ENCODE measurements at regions not wholly inside any gene's neighbourhood (a gene's known extent, or its start where the extent isn't known, plus 50 kb on each side); places are given as distances from the start of the nearest gene placed in this dataset.

- H3K4me1 Mint-ChIP-seq: no peaks in the 10 kb centered on the region
- peaks cover 8 to 34% (median 23%) of the 10 kb centered on the region in 3 donors for H3K27me3 Mint-ChIP-seq
- H3K4me3 Mint-ChIP-seq: no peak overlapping the region
- no peaks in the 10 kb centered on the region for H3K36me3 Mint-ChIP-seq
- ATAC-seq (ENCODE audit: low read depth in 2 of 2) (no peak), DNase-seq (no peak)
- H3K9me3 Mint-ChIP-seq: peaks cover 0 to 10% (median 4%) of the 10 kb centered on the region in 7 donors
- H3K27ac Mint-ChIP-seq: no peak overlapping the region
Measured at GRCh38 chr2:236844711-236845110, 241.0 kb upstream of the COPS8 start.

GRCh38 chr2:236847023-236847422, 238.7 kb upstream of the COPS8 start:
- no peaks in the 10 kb centered on the region for H3K36me3 Mint-ChIP-seq
- ATAC-seq (ENCODE audit: low read depth in 2 of 2) (no peak), DNase-seq (no peak)
- H3K27me3 Mint-ChIP-seq: peaks cover 4 to 31% (median 23%) of the 10 kb centered on the region in 3 donors
- no peak overlapping the region for H3K27ac Mint-ChIP-seq
- H3K4me3 Mint-ChIP-seq: no peak overlapping the region
- H3K4me1 Mint-ChIP-seq: no peaks in the 10 kb centered on the region
- peaks cover 0 to 12% (median 4%) of the 10 kb centered on the region in 7 donors for H3K9me3 Mint-ChIP-seq

- no peak for ATAC-seq (ENCODE audit: low read depth in 2 of 2)
- no peaks in the 10 kb centered on the region for H3K4me1 Mint-ChIP-seq
- H3K27me3 Mint-ChIP-seq: peaks cover 4 to 28% (median 21%) of the 10 kb centered on the region in 3 donors
- peak overlapping the region in 1 of 6 donors; percentile 13 for H3K27ac Mint-ChIP-seq
- peaks cover 0 to 12% (median 4%) of the 10 kb centered on the region in 7 donors for H3K9me3 Mint-ChIP-seq
- DNase-seq: no peak
- H3K36me3 Mint-ChIP-seq: no peaks in the 10 kb centered on the region
- H3K4me3 Mint-ChIP-seq: no peak overlapping the region
Measured at GRCh38 chr2:236847538-236848263, 238.0 kb upstream of the COPS8 start.

- Mint-ChIP-seq H3K36me3 (no peaks in the 10 kb centered on the region), H3K4me1 (no peaks in the 10 kb centered on the region), H3K9me3 (peaks cover 0 to 12% (median 4%) of the 10 kb centered on the region in 7 donors), H3K27ac (no peak overlapping the region), H3K4me3 (no peak overlapping the region), H3K27me3 (peaks cover 4 to 22% (median 16%) of the 10 kb centered on the region in 3 donors)
- ATAC-seq (ENCODE audit: low read depth in 2 of 2) (no peak), DNase-seq (no peak)
Measured at GRCh38 chr2:236848501-236848900, 237.2 kb upstream of the COPS8 start.

GRCh38 chr2:236849508-236849907, 236.2 kb upstream of the COPS8 start:
- DNase-seq: no peak
- H3K27ac Mint-ChIP-seq: no peak overlapping the region
- H3K36me3 Mint-ChIP-seq: no peaks in the 10 kb centered on the region
- peaks cover 4 to 16% (median 6%) of the 10 kb centered on the region in 3 donors for H3K27me3 Mint-ChIP-seq
- H3K9me3 Mint-ChIP-seq: peaks cover 0 to 12% (median 3%) of the 10 kb centered on the region in 7 donors
- H3K4me1 Mint-ChIP-seq: no peaks in the 10 kb centered on the region
- no peak for ATAC-seq (ENCODE audit: low read depth in 2 of 2)
- no peak overlapping the region for H3K4me3 Mint-ChIP-seq

GRCh38 chr2:236849940-236850339, 235.7 kb upstream of the COPS8 start:
- no peak overlapping the region for H3K27ac Mint-ChIP-seq

GRCh38 chr2:236851187-236851586, 234.5 kb upstream of the COPS8 start:
- Mint-ChIP-seq H3K9me3 (peaks cover 0 to 9% (median 3%) of the 10 kb centered on the region in 7 donors), H3K27ac (no peak overlapping the region), H3K27me3 (peaks cover 0 to 8% (median 4%) of the 10 kb centered on the region in 3 donors), H3K36me3 (no peaks in the 10 kb centered on the region), H3K4me1 (no peaks in the 10 kb centered on the region), H3K4me3 (no peak overlapping the region)
- DNase-seq (no peak), ATAC-seq (ENCODE audit: low read depth in 2 of 2) (no peak)

More at GRCh38 chr2:236849940-236850339, 235.7 kb upstream of the COPS8 start:
- Mint-ChIP-seq H3K4me3 (no peak overlapping the region), H3K27me3 (peaks cover 4 to 16% (median 5%) of the 10 kb centered on the region in 3 donors), H3K4me1 (no peaks in the 10 kb centered on the region), H3K9me3 (peaks cover 0 to 12% (median 2%) of the 10 kb centered on the region in 7 donors), H3K36me3 (no peaks in the 10 kb centered on the region)
- ATAC-seq (ENCODE audit: low read depth in 2 of 2): no peak
- no peak for DNase-seq

- Mint-ChIP-seq H3K36me3 (no peaks in the 10 kb centered on the region), H3K4me1 (no peaks in the 10 kb centered on the region), H3K27ac (no peak overlapping the region), H3K4me3 (no peak overlapping the region), H3K9me3 (peaks cover 0 to 9% (median 1%) of the 10 kb centered on the region in 7 donors), H3K27me3 (peaks cover 2 to 8% (median 7%) of the 10 kb centered on the region in 3 donors)
- no peak for DNase-seq
- no peak for ATAC-seq (ENCODE audit: low read depth in 2 of 2)
Measured at GRCh38 chr2:236852100-236852976, 233.4 kb upstream of the COPS8 start.

GRCh38 chr2:236852977-236853374, 232.7 kb upstream of the COPS8 start:
- H3K9me3 Mint-ChIP-seq: peaks cover 0 to 9% (median 1%) of the 10 kb centered on the region in 7 donors
- no peak overlapping the region for H3K27ac Mint-ChIP-seq
- no peaks in the 10 kb centered on the region for H3K36me3 Mint-ChIP-seq
- no peaks in the 10 kb centered on the region for H3K4me1 Mint-ChIP-seq
- peaks cover under 1 to 8% (median 8%) of the 10 kb centered on the region in 3 donors for H3K27me3 Mint-ChIP-seq
- no peak overlapping the region for H3K4me3 Mint-ChIP-seq
- no peak for ATAC-seq (ENCODE audit: low read depth in 2 of 2)
- DNase-seq: no peak

GRCh38 chr2:236853585-236854051, 232.1 kb upstream of the COPS8 start:
- Mint-ChIP-seq H3K27ac (no peak overlapping the region), H3K4me3 (no peak overlapping the region), H3K27me3 (peaks cover 5 to 12% (median 8%) of the 10 kb centered on the region in 3 donors), H3K36me3 (no peaks in the 10 kb centered on the region), H3K9me3 (peaks cover 0 to 8% (median 1%) of the 10 kb centered on the region in 7 donors), H3K4me1 (no peaks in the 10 kb centered on the region)
- DNase-seq (no peak), ATAC-seq (ENCODE audit: low read depth in 2 of 2) (no peak)

GRCh38 chr2:236855176-236855865, 230.4 kb upstream of the COPS8 start:
- peaks cover 5 to 12% (median 8%) of the 10 kb centered on the region in 3 donors for H3K27me3 Mint-ChIP-seq
- no peaks in the 10 kb centered on the region for H3K36me3 Mint-ChIP-seq
- ATAC-seq (ENCODE audit: low read depth in 2 of 2): no peak
- peaks cover 0 to 7% (median 0%) of the 10 kb centered on the region in 7 donors for H3K9me3 Mint-ChIP-seq
- peak overlapping the region in 2 of 6 donors; percentile 13 to 34 for H3K27ac Mint-ChIP-seq
- H3K4me1 Mint-ChIP-seq: no peaks in the 10 kb centered on the region
- DNase-seq: no peak
- H3K4me3 Mint-ChIP-seq: peak overlapping the region in 1 of 8 donors; percentile 55

- ATAC-seq (ENCODE audit: low read depth in 2 of 2) (no peak), DNase-seq (no peak)
- Mint-ChIP-seq H3K36me3 (no peaks in the 10 kb centered on the region), H3K27ac (no peak overlapping the region), H3K4me1 (no peaks in the 10 kb centered on the region), H3K4me3 (peak overlapping the region in 1 of 8 donors; percentile 55), H3K9me3 (peaks cover 0 to 7% (median 0%) of the 10 kb centered on the region in 7 donors), H3K27me3 (peaks cover 5 to 12% (median 8%) of the 10 kb centered on the region in 3 donors)
Measured at GRCh38 chr2:236855866-236856847, 229.5 kb upstream of the COPS8 start.

All from naive B cell (primary cell).